Mammary epithelial cell (primary cell): ENCODE measurements at regions not wholly inside any gene's neighbourhood (a gene's known extent, or its start where the extent isn't known, plus 50 kb on each side); places are given as distances from the start of the nearest gene placed in this dataset.

Source experiments
- EZH2 ChIP-seq: IDR thresholded peaks from 2 replicates; pipeline ENCODE4 v1.6.1; 2012; ENCODE audit warnings: low read length, inconsistent platforms, borderline replicate concordance
- TF ChIP-seq, protein P1 (sequence below), 2 donors: IDR thresholded peaks in 1 of 2; conservative IDR thresholded peaks in 1 of 2; 2 replicates each; pipeline ENCODE4 v1.5.1; 2011 to 2012; ENCODE audit warnings: inconsistent platforms in 2 of 2, low read length in 2 of 2, mild to moderate bottlenecking in 2 of 2, control low read depth in 1 of 2, low read depth in 1 of 2; ENCODE audit not compliant: insufficient read depth in 1 of 2; ENCODE audit errors: extremely low read depth in 1 of 2

DNA sequence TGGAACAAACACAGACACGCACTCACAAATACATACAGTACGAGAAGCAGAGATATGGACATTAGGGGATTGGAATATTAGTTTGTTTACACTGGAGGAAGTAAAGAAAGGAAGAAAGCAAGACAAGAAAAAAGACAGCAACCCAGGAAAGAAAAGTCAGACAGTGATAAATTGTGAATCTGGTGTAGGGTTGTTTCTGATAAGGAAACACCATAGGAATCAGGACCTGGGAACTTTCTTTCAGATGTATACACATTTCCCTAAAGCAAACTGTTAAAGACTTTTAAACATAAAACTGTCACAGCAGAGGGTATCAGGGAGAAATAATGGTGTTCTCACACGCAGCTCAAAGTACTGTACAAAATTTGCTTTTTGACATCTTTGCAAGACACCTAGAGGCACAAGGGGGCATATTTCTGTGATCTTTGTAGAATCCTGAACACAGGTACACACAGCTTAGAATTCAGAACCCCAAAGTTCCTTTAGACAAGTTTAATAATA is 153.7 kb downstream of the TUSC7 start:
- TF ChIP-seq, protein P1, sequence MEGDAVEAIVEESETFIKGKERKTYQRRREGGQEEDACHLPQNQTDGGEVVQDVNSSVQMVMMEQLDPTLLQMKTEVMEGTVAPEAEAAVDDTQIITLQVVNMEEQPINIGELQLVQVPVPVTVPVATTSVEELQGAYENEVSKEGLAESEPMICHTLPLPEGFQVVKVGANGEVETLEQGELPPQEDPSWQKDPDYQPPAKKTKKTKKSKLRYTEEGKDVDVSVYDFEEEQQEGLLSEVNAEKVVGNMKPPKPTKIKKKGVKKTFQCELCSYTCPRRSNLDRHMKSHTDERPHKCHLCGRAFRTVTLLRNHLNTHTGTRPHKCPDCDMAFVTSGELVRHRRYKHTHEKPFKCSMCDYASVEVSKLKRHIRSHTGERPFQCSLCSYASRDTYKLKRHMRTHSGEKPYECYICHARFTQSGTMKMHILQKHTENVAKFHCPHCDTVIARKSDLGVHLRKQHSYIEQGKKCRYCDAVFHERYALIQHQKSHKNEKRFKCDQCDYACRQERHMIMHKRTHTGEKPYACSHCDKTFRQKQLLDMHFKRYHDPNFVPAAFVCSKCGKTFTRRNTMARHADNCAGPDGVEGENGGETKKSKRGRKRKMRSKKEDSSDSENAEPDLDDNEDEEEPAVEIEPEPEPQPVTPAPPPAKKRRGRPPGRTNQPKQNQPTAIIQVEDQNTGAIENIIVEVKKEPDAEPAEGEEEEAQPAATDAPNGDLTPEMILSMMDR (conservative IDR thresholded peaks at IDR 0.05 in 1 of 2, IDR thresholded peaks at IDR 0.05 in 1 of 2; ENCODE audit: extremely low read depth in 1 of 2, insufficient read depth in 1 of 2, low read depth in 1 of 2, low read length in 2 of 2): no peak
- TF ChIP-seq EZH2: no peak
